ENCODE measurements at regions not wholly inside any gene's neighbourhood (a gene's known extent, or its start where the extent isn't known, plus 50 kb on each side); places are given as distances from the start of the nearest gene placed in this dataset.

GRCh38 chr4:12701384-12701783 is 782.8 kb downstream of the RAB28 start:
- WGBS, 2 donors = 78 to 87% methylated on average over 1 of the region's 1 CpG
- no peak for TF ChIP-seq POLR2AphosphoS5 (IDR thresholded peaks at IDR 0.05)
- TF ChIP-seq POLR2A (IDR thresholded peaks at IDR 0.05) = no peak
- TF ChIP-seq EP300 (IDR thresholded peaks at IDR 0.05) = no peak
- TF ChIP-seq, protein P1, sequence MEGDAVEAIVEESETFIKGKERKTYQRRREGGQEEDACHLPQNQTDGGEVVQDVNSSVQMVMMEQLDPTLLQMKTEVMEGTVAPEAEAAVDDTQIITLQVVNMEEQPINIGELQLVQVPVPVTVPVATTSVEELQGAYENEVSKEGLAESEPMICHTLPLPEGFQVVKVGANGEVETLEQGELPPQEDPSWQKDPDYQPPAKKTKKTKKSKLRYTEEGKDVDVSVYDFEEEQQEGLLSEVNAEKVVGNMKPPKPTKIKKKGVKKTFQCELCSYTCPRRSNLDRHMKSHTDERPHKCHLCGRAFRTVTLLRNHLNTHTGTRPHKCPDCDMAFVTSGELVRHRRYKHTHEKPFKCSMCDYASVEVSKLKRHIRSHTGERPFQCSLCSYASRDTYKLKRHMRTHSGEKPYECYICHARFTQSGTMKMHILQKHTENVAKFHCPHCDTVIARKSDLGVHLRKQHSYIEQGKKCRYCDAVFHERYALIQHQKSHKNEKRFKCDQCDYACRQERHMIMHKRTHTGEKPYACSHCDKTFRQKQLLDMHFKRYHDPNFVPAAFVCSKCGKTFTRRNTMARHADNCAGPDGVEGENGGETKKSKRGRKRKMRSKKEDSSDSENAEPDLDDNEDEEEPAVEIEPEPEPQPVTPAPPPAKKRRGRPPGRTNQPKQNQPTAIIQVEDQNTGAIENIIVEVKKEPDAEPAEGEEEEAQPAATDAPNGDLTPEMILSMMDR (IDR thresholded peaks at IDR 0.05) = no peak
- ATAC-seq (ENCODE audit: low FRiP score in 2 of 2) (no peak), DNase-seq (no peak)
- Histone ChIP-seq H3K27ac (no peak overlapping the region), H3K27me3 (no peaks in the 10 kb centered on the region), H3K4me3 (no peak overlapping the region), H3K36me3 (no peaks in the 10 kb centered on the region), H3K9me3 (no peaks in the 10 kb centered on the region), H3K4me1 (no peaks in the 10 kb centered on the region)

- no peak for ATAC-seq (ENCODE audit: low FRiP score in 2 of 2)
- no peak overlapping the region for H3K27ac ChIP-seq
- H3K4me1 ChIP-seq = no peaks in the 10 kb centered on the region
- WGBS, 2 donors = 64 to 66% methylated on average over 2 of the region's 2 CpGs
- no peaks in the 10 kb centered on the region for H3K9me3 ChIP-seq
- TF ChIP-seq POLR2A (IDR thresholded peaks at IDR 0.05) = no peak
- no peak for TF ChIP-seq POLR2AphosphoS5 (IDR thresholded peaks at IDR 0.05)
- TF ChIP-seq EP300 (IDR thresholded peaks at IDR 0.05) = no peak
- TF ChIP-seq, protein P1 (IDR thresholded peaks at IDR 0.05) = no peak
- H3K4me3 ChIP-seq = no peak overlapping the region
- no peaks in the 10 kb centered on the region for H3K27me3 ChIP-seq
- H3K36me3 ChIP-seq = no peaks in the 10 kb centered on the region
- no peak for DNase-seq
Measured at GRCh38 chr4:12697970-12698369, 786.2 kb downstream of the RAB28 start.

GRCh38 chr4:12692815-12693214 is 791.3 kb downstream of the RAB28 start:
- Histone ChIP-seq H3K9me3 (no peaks in the 10 kb centered on the region), H3K27ac (no peak overlapping the region), H3K4me1 (no peaks in the 10 kb centered on the region), H3K36me3 (no peaks in the 10 kb centered on the region), H3K4me3 (no peak overlapping the region), H3K27me3 (no peaks in the 10 kb centered on the region)
- ATAC-seq (ENCODE audit: low FRiP score in 2 of 2) (no peak), DNase-seq (no peak)
- 68 to 79% methylated on average over 2 of the region's 2 CpGs for WGBS, 2 donors
- TF ChIP-seq POLR2A (IDR thresholded peaks at IDR 0.05) (no peak), EP300 (IDR thresholded peaks at IDR 0.05) (no peak), POLR2AphosphoS5 (IDR thresholded peaks at IDR 0.05) (no peak)
- TF ChIP-seq, protein P1 (IDR thresholded peaks at IDR 0.05) = no peak

DNA sequence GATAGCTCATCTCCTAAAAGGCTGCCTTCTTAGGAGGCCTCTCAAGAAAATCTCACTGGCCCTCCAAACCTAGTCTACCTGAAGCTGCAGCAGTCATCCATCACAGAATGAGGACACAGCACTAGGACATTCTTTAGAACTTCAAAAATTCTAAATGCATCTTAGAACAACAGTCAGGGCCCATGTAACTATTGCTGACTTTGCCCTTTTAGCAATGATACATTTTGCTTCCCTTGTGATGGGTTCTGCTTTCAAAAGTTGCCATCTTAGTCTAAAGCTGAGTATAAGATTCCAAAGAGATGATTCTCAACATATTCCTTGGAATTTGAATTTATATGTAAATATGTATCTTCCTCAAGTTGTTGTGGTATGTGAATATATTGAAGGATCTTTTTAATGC is 793.0 kb downstream of the RAB28 start:
- Histone ChIP-seq H3K4me1 (no peaks in the 10 kb centered on the region), H3K27me3 (no peaks in the 10 kb centered on the region), H3K9me3 (no peaks in the 10 kb centered on the region), H3K36me3 (no peaks in the 10 kb centered on the region), H3K4me3 (no peak overlapping the region), H3K27ac (no peak overlapping the region)
- DNase-seq (no peak), ATAC-seq (ENCODE audit: low FRiP score in 2 of 2) (no peak)
- TF ChIP-seq POLR2AphosphoS5 (IDR thresholded peaks at IDR 0.05) = no peak
- TF ChIP-seq EP300 (IDR thresholded peaks at IDR 0.05) = no peak
- TF ChIP-seq POLR2A (IDR thresholded peaks at IDR 0.05) = no peak
- TF ChIP-seq, protein P1 (IDR thresholded peaks at IDR 0.05) = no peak

DNA sequence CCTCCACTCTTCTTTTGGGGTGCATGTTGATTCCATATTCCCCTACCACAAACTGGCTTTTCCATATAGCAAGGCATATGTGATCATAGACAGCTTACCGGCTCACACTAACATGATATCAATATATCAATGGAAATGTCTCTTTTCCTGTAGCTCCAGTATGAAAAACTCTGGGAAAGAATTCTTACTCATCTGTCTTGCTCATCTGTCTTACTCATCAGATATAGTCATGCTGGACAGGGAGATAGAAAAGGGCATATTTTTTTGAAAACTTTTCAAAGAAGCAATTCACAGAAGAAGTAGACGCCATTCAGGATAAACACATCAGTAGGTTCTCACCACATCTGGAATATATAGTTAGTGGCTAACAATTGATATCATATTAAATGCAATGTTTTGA is 794.7 kb downstream of the RAB28 start:
- Histone ChIP-seq H3K4me3 (no peak overlapping the region), H3K36me3 (no peaks in the 10 kb centered on the region), H3K27ac (no peak overlapping the region), H3K4me1 (no peaks in the 10 kb centered on the region), H3K27me3 (no peaks in the 10 kb centered on the region), H3K9me3 (no peaks in the 10 kb centered on the region)
- ATAC-seq (ENCODE audit: low FRiP score in 2 of 2) (no peak), DNase-seq (no peak)
- 93 to 94% methylated on average over 2 of the region's 2 CpGs for WGBS, 2 donors
- TF ChIP-seq EP300 (IDR thresholded peaks at IDR 0.05) (no peak), POLR2AphosphoS5 (IDR thresholded peaks at IDR 0.05) (no peak), POLR2A (IDR thresholded peaks at IDR 0.05) (no peak)
- TF ChIP-seq, protein P1 (IDR thresholded peaks at IDR 0.05) = no peak
